ENCODE measurements at regions not wholly inside any gene's neighbourhood (a gene's known extent, or its start where the extent isn't known, plus 50 kb on each side); places are given as distances from the start of the nearest gene placed in this dataset.

GRCh38 chr6:4608361-4609115, 167.7 kb upstream of the CDYL start:
- Histone ChIP-seq H3K27ac (ENCODE audit: low read length) (peak overlapping the region; percentile 91), H3K36me3 (ENCODE audit: control insufficient read depth, insufficient read depth, low read length) (no peaks in the 10 kb centered on the region), H3K4me1 (ENCODE audit: control insufficient read depth, insufficient read depth, low read length) (peaks cover 61% of the 10 kb centered on the region), H3K27me3 (ENCODE audit: control insufficient read depth, insufficient read depth, low read length) (peaks cover 3% of the 10 kb centered on the region), H3K4me3 (ENCODE audit: low read length) (no peak overlapping the region), H3K9me3 (replicated peaks; ENCODE audit: control insufficient read depth, low read depth, low read length) (no peaks in the 10 kb centered on the region)
- peak; percentile 86 for DNase-seq
- 72% methylated on average over 15 of the region's 23 CpGs for WGBS (ENCODE audit: insufficient coverage)

GRCh38 chr6:4607793-4608192, 168.4 kb upstream of the CDYL start:
- DNase-seq: peak; percentile 26
- Histone ChIP-seq H3K4me3 (ENCODE audit: low read length) (no peak overlapping the region), H3K36me3 (ENCODE audit: control insufficient read depth, insufficient read depth, low read length) (no peaks in the 10 kb centered on the region), H3K27me3 (ENCODE audit: control insufficient read depth, insufficient read depth, low read length) (no peaks in the 10 kb centered on the region), H3K4me1 (ENCODE audit: control insufficient read depth, insufficient read depth, low read length) (peaks cover 53% of the 10 kb centered on the region), H3K27ac (ENCODE audit: low read length) (peak overlapping the region; percentile 91), H3K9me3 (replicated peaks; ENCODE audit: control insufficient read depth, low read depth, low read length) (no peaks in the 10 kb centered on the region)
- no CpG with 5 or more reads among the region's 6 CpGs for WGBS (ENCODE audit: insufficient coverage)

GRCh38 chr6:4606821-4607704, 169.1 kb upstream of the CDYL start:
- H3K9me3 ChIP-seq (replicated peaks; ENCODE audit: control insufficient read depth, low read depth, low read length): no peaks in the 10 kb centered on the region
- 10% methylated on average over 14 of the region's 17 CpGs for WGBS (ENCODE audit: insufficient coverage)
- peak; percentile 88 for DNase-seq
- no peaks in the 10 kb centered on the region for H3K36me3 ChIP-seq (ENCODE audit: control insufficient read depth, insufficient read depth, low read length)
- H3K4me1 ChIP-seq (ENCODE audit: control insufficient read depth, insufficient read depth, low read length): peaks cover 50% of the 10 kb centered on the region
- no peak overlapping the region for H3K4me3 ChIP-seq (ENCODE audit: low read length)
- H3K27me3 ChIP-seq (ENCODE audit: control insufficient read depth, insufficient read depth, low read length): no peaks in the 10 kb centered on the region
- peak overlapping the region; percentile 91 for H3K27ac ChIP-seq (ENCODE audit: low read length)

GRCh38 chr6:4606016-4606415, 170.2 kb upstream of the CDYL start:
- Histone ChIP-seq H3K27me3 (ENCODE audit: control insufficient read depth, insufficient read depth, low read length) (no peaks in the 10 kb centered on the region), H3K36me3 (ENCODE audit: control insufficient read depth, insufficient read depth, low read length) (no peaks in the 10 kb centered on the region), H3K4me3 (ENCODE audit: low read length) (no peak overlapping the region), H3K4me1 (ENCODE audit: control insufficient read depth, insufficient read depth, low read length) (peaks cover 45% of the 10 kb centered on the region), H3K27ac (ENCODE audit: low read length) (peak overlapping the region; percentile 65), H3K9me3 (replicated peaks; ENCODE audit: control insufficient read depth, low read depth, low read length) (no peaks in the 10 kb centered on the region)
- WGBS (ENCODE audit: insufficient coverage): 88% methylated on average over 7 of the region's 7 CpGs
- no peak for DNase-seq

GRCh38 chr6:4603856-4604369, 172.3 kb upstream of the CDYL start:
- Histone ChIP-seq H3K36me3 (ENCODE audit: control insufficient read depth, insufficient read depth, low read length) (no peaks in the 10 kb centered on the region), H3K27me3 (ENCODE audit: control insufficient read depth, insufficient read depth, low read length) (no peaks in the 10 kb centered on the region), H3K4me1 (ENCODE audit: control insufficient read depth, insufficient read depth, low read length) (peaks cover 35% of the 10 kb centered on the region), H3K9me3 (replicated peaks; ENCODE audit: control insufficient read depth, low read depth, low read length) (no peaks in the 10 kb centered on the region), H3K4me3 (ENCODE audit: low read length) (no peak overlapping the region), H3K27ac (ENCODE audit: low read length) (no peak overlapping the region)
- WGBS (ENCODE audit: insufficient coverage): 20% methylated on average over 1 of the region's 1 CpG
- DNase-seq: no peak

- Histone ChIP-seq H3K27me3 (ENCODE audit: control insufficient read depth, insufficient read depth, low read length) (no peaks in the 10 kb centered on the region), H3K4me3 (ENCODE audit: low read length) (no peak overlapping the region), H3K4me1 (ENCODE audit: control insufficient read depth, insufficient read depth, low read length) (peaks cover 29% of the 10 kb centered on the region), H3K36me3 (ENCODE audit: control insufficient read depth, insufficient read depth, low read length) (no peaks in the 10 kb centered on the region), H3K9me3 (replicated peaks; ENCODE audit: control insufficient read depth, low read depth, low read length) (no peaks in the 10 kb centered on the region), H3K27ac (ENCODE audit: low read length) (no peak overlapping the region)
- DNase-seq: no peak
- 85% methylated on average over 4 of the region's 7 CpGs for WGBS (ENCODE audit: insufficient coverage)
These were observed 172.9 kb upstream of the CDYL start for GRCh38 chr6:4603291-4603690.

GRCh38 chr6:4599924-4600323, 176.3 kb upstream of the CDYL start:
- peaks cover 7% of the 10 kb centered on the region for H3K4me1 ChIP-seq (ENCODE audit: control insufficient read depth, insufficient read depth, low read length)
- 80% methylated on average over 1 of the region's 2 CpGs for WGBS (ENCODE audit: insufficient coverage)
- no peaks in the 10 kb centered on the region for H3K36me3 ChIP-seq (ENCODE audit: control insufficient read depth, insufficient read depth, low read length)
- no peak overlapping the region for H3K27ac ChIP-seq (ENCODE audit: low read length)
- no peaks in the 10 kb centered on the region for H3K27me3 ChIP-seq (ENCODE audit: control insufficient read depth, insufficient read depth, low read length)
- no peaks in the 10 kb centered on the region for H3K9me3 ChIP-seq (replicated peaks; ENCODE audit: control insufficient read depth, low read depth, low read length)
- H3K4me3 ChIP-seq (ENCODE audit: low read length): no peak overlapping the region
- DNase-seq: no peak

- H3K4me3 ChIP-seq (ENCODE audit: low read length): no peak overlapping the region
- no CpG with 5 or more reads among the region's 4 CpGs for WGBS (ENCODE audit: insufficient coverage)
- H3K4me1 ChIP-seq (ENCODE audit: control insufficient read depth, insufficient read depth, low read length): peaks cover 7% of the 10 kb centered on the region
- peaks cover under 1% of the 10 kb centered on the region for H3K27me3 ChIP-seq (ENCODE audit: control insufficient read depth, insufficient read depth, low read length)
- no peak for DNase-seq
- H3K27ac ChIP-seq (ENCODE audit: low read length): no peak overlapping the region
- no peaks in the 10 kb centered on the region for H3K9me3 ChIP-seq (replicated peaks; ENCODE audit: control insufficient read depth, low read depth, low read length)
- H3K36me3 ChIP-seq (ENCODE audit: control insufficient read depth, insufficient read depth, low read length): no peaks in the 10 kb centered on the region
These were observed 177.7 kb upstream of the CDYL start for GRCh38 chr6:4598384-4598995.

- no peak overlapping the region for H3K27ac ChIP-seq (ENCODE audit: low read length)
- H3K9me3 ChIP-seq (replicated peaks; ENCODE audit: control insufficient read depth, low read depth, low read length): no peaks in the 10 kb centered on the region
- H3K27me3 ChIP-seq (ENCODE audit: control insufficient read depth, insufficient read depth, low read length): peaks cover 3% of the 10 kb centered on the region
- no CpG with 5 or more reads among the region's 1 CpG for WGBS (ENCODE audit: insufficient coverage)
- H3K36me3 ChIP-seq (ENCODE audit: control insufficient read depth, insufficient read depth, low read length): no peaks in the 10 kb centered on the region
- no peak for DNase-seq
- H3K4me3 ChIP-seq (ENCODE audit: low read length): no peak overlapping the region
- no peaks in the 10 kb centered on the region for H3K4me1 ChIP-seq (ENCODE audit: control insufficient read depth, insufficient read depth, low read length)
These were observed 182.3 kb upstream of the CDYL start for GRCh38 chr6:4593951-4594350.

GRCh38 chr6:4592026-4592425, 184.2 kb upstream of the CDYL start:
- DNase-seq: no peak
- no CpG with 5 or more reads among the region's 2 CpGs for WGBS (ENCODE audit: insufficient coverage)
- peaks cover 3% of the 10 kb centered on the region for H3K27me3 ChIP-seq (ENCODE audit: control insufficient read depth, insufficient read depth, low read length)
- H3K4me3 ChIP-seq (ENCODE audit: low read length): no peak overlapping the region
- no peaks in the 10 kb centered on the region for H3K9me3 ChIP-seq (replicated peaks; ENCODE audit: control insufficient read depth, low read depth, low read length)
- no peaks in the 10 kb centered on the region for H3K36me3 ChIP-seq (ENCODE audit: control insufficient read depth, insufficient read depth, low read length)
- H3K4me1 ChIP-seq (ENCODE audit: control insufficient read depth, insufficient read depth, low read length): no peaks in the 10 kb centered on the region
- H3K27ac ChIP-seq (ENCODE audit: low read length): no peak overlapping the region
